ENCODE measurements at regions not wholly inside any gene's neighbourhood (a gene's known extent, or its start where the extent isn't known, plus 50 kb on each side); places are given as distances from the start of the nearest gene placed in this dataset.

DNA sequence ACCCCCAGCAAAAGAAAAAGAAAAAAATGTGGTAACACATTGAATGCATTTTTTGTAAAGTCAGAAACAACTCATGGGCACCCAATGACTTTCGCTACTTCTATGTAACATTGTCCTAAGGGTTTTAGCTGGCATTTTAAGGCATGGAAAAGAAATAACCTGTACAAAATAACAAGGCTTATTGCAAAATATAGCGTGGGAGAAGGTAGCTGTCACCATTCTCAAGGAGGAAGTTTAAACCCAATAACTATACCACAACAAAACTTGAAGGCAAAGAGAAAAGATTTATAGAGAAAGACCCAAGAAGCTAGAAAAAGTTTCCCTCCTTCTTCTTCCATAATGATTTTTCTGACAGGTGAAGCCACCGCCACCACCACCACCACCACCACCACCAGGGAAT is 55.7 kb upstream of the ACP3 start:
- Histone ChIP-seq H3K27me3 (no peaks in the 10 kb centered on the region), H3K4me1 (no peaks in the 10 kb centered on the region), H3K4me3 (no peak overlapping the region), H3K9me3 (no peaks in the 10 kb centered on the region), H3K36me3 (no peaks in the 10 kb centered on the region), H3K27ac (no peak overlapping the region)
- TF ChIP-seq POLR2AphosphoS5 (IDR thresholded peaks at IDR 0.05) (no peak), POLR2A (IDR thresholded peaks at IDR 0.05) (no peak), EP300 (IDR thresholded peaks at IDR 0.05; ENCODE audit: low read depth) (no peak)
- TF ChIP-seq, protein P1, sequence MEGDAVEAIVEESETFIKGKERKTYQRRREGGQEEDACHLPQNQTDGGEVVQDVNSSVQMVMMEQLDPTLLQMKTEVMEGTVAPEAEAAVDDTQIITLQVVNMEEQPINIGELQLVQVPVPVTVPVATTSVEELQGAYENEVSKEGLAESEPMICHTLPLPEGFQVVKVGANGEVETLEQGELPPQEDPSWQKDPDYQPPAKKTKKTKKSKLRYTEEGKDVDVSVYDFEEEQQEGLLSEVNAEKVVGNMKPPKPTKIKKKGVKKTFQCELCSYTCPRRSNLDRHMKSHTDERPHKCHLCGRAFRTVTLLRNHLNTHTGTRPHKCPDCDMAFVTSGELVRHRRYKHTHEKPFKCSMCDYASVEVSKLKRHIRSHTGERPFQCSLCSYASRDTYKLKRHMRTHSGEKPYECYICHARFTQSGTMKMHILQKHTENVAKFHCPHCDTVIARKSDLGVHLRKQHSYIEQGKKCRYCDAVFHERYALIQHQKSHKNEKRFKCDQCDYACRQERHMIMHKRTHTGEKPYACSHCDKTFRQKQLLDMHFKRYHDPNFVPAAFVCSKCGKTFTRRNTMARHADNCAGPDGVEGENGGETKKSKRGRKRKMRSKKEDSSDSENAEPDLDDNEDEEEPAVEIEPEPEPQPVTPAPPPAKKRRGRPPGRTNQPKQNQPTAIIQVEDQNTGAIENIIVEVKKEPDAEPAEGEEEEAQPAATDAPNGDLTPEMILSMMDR (IDR thresholded peaks at IDR 0.05): no peak
- in situ Hi-C loops (cut with MboI; ENCODE audit: low pct_ligation_motif_present in 1 of 4, low pct_unique_long_range_greater_than_20kb in 1 of 4, low sequenced_read_pairs in 3 of 4): no loop called here
- DNase-seq: no peak
- intact Hi-C loops (cut with DNase I; ENCODE audit: low total_unique reads): no loop called here
- 81 to 87% methylated on average over 3 of the region's 3 CpGs for WGBS, 2 donors (ENCODE audit: low coverage in 1 of 2)

DNA sequence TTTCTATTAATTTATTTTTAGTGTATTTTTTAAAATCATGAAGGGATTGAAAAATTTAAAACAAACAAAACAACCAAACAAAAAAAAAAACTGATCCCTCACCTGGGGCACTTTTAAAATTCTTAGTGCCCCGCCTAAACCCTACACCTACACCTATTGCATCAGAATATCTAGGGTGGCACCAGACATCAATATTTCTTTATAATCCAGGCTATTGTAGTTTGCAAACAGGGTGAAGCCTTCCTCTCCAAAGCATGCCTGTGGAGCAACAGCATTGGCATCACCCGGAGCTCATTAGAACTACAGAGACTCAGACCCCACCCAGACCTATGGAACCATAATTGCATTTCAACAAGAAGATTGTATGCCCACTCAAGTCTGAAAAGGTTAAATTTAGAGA is 54.9 kb upstream of the ACP3 start:
- TF ChIP-seq POLR2A (IDR thresholded peaks at IDR 0.05): no peak
- no peak for TF ChIP-seq EP300 (IDR thresholded peaks at IDR 0.05; ENCODE audit: low read depth)
- TF ChIP-seq POLR2AphosphoS5 (IDR thresholded peaks at IDR 0.05): no peak
- TF ChIP-seq, protein P1 (IDR thresholded peaks at IDR 0.05): no peak
- no peaks in the 10 kb centered on the region for H3K4me1 ChIP-seq
- no peak for DNase-seq
- in situ Hi-C loops (cut with MboI; ENCODE audit: low pct_ligation_motif_present in 1 of 4, low pct_unique_long_range_greater_than_20kb in 1 of 4, low sequenced_read_pairs in 3 of 4): no loop called here
- H3K9me3 ChIP-seq: no peaks in the 10 kb centered on the region
- H3K27ac ChIP-seq: no peak overlapping the region
- H3K36me3 ChIP-seq: no peaks in the 10 kb centered on the region
- H3K4me3 ChIP-seq: no peak overlapping the region
- H3K27me3 ChIP-seq: no peaks in the 10 kb centered on the region
- intact Hi-C loops (cut with DNase I; ENCODE audit: low total_unique reads): loop anchor here (1.0 kb wide), 1 partner anchor 30 kb away; no protein-coding TSS in a partner anchor
- WGBS, 2 donors (ENCODE audit: low coverage in 1 of 2): 83 to 92% methylated on average over 1 to 2 of the region's 2 CpGs

DNA sequence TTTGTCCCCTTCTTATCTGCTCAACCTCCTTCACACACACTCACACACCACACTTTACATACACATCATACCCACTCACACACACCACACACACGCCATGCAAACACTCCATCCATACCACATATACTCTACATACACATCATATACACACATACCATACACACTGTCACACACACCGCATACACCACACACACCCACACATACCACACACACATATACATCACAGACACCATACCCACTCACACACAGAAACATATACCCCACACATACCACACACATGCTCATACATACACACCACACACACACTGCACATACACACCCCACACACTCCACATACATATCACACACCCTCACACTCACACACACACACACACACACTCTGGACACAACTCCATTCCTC is 54.3 kb upstream of the ACP3 start:
- intact Hi-C loops (cut with DNase I; ENCODE audit: low total_unique reads) (loop anchor here (1.0 kb wide), 1 partner anchor 29 kb away; no protein-coding TSS in a partner anchor), in situ Hi-C loops (cut with MboI; ENCODE audit: low pct_ligation_motif_present in 1 of 4, low pct_unique_long_range_greater_than_20kb in 1 of 4, low sequenced_read_pairs in 3 of 4) (no loop called here)
- Histone ChIP-seq H3K4me1 (no peaks in the 10 kb centered on the region), H3K36me3 (no peaks in the 10 kb centered on the region), H3K27ac (no peak overlapping the region), H3K27me3 (no peaks in the 10 kb centered on the region), H3K9me3 (no peaks in the 10 kb centered on the region), H3K4me3 (no peak overlapping the region)
- TF ChIP-seq, protein P1 (IDR thresholded peaks at IDR 0.05): no peak
- no peak for TF ChIP-seq EP300 (IDR thresholded peaks at IDR 0.05; ENCODE audit: low read depth)
- no peak for DNase-seq
- 87 to 92% methylated on average over 2 of the region's 2 CpGs for WGBS, 2 donors (ENCODE audit: low coverage in 1 of 2)

DNA sequence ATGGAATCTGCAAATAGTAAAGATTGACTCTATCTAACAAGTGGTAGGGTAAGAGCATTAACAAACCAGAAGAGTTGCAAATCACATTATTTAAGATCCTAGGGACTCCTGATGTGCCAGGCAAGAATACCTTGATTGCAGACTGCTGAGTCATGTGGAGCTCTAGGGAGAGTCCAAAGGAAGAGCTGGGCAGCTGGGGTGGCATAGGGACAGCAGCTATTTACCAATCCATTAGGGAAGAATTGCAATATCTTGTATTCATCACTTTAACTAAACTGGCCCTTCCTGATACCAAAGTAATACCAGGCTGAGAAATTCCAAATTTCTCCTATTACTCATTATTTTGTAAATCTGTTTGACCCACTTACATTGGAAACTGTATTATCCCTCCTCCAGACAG is 52.2 kb upstream of the ACP3 start:
- no peak overlapping the region for H3K27ac ChIP-seq
- no peaks in the 10 kb centered on the region for H3K9me3 ChIP-seq
- intact Hi-C loops (cut with DNase I; ENCODE audit: low total_unique reads): no loop called here
- TF ChIP-seq EP300 (IDR thresholded peaks at IDR 0.05; ENCODE audit: low read depth): no peak
- TF ChIP-seq, protein P1 (IDR thresholded peaks at IDR 0.05): no peak
- TF ChIP-seq POLR2AphosphoS5 (IDR thresholded peaks at IDR 0.05): no peak
- no peak for TF ChIP-seq POLR2A (IDR thresholded peaks at IDR 0.05)
- DNase-seq: no peak
- no peaks in the 10 kb centered on the region for H3K27me3 ChIP-seq
- H3K4me1 ChIP-seq: no peaks in the 10 kb centered on the region
- H3K36me3 ChIP-seq: no peaks in the 10 kb centered on the region
- in situ Hi-C loops (cut with MboI; ENCODE audit: low pct_ligation_motif_present in 1 of 4, low pct_unique_long_range_greater_than_20kb in 1 of 4, low sequenced_read_pairs in 3 of 4): no loop called here
- H3K4me3 ChIP-seq: no peak overlapping the region
